ENCODE measurements at regions not wholly inside any gene's neighbourhood (a gene's known extent, or its start where the extent isn't known, plus 50 kb on each side); places are given as distances from the start of the nearest gene placed in this dataset.

DNA sequence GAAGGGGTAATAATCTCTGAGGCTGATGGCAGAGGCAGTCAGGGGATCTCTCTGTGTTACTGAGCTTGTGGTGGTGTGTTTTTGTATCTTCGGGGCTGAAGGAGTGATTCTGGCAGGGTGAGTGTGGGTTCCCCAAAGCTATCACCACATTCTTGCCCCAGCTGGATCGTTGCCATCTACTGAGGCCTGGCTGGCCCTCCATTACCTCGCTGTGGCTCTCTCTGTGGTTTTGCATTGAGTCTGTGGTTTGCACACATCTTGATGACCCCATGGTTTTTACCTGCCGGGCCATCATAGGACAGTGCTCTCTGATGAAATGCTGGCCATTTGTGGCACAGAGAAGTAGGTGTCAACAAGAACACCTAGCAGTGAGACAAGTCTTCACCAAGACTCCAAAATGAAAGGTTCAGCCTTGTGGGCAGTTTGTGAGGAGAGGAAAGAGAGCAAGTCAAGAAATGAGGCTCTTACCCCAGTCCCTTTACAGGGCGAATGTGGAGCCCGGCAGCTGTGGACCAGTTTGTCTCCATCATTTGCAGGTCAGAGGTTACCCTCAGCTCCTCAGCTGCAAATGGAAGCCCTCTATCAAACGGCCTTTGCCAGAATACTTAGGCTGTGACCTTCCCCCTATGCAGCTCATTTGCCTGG is 69.0 kb upstream of the NPAS1 start:
- no peaks in the 10 kb centered on the region for H3K36me3 ChIP-seq
- peaks cover 24 to 73% of the 10 kb centered on the region in 2 donors for H3K4me1 ChIP-seq (ENCODE audit: control insufficient read depth in 1 of 2, low read depth in 2 of 2)
- no peaks in the 10 kb centered on the region for H3K27me3 ChIP-seq (replicated peaks; ENCODE audit: insufficient read depth)
- no peaks in the 10 kb centered on the region for H3K9me3 ChIP-seq
- peak overlapping the region in 1 of 2 donors; percentile 9 for H3K27ac ChIP-seq
- ATAC-seq (ENCODE audit: insufficient number of reproducible peaks, low FRiP score, low read depth) (no peak), DNase-seq (ENCODE audit: low spot score) (no peak)
- TF ChIP-seq, protein P1, sequence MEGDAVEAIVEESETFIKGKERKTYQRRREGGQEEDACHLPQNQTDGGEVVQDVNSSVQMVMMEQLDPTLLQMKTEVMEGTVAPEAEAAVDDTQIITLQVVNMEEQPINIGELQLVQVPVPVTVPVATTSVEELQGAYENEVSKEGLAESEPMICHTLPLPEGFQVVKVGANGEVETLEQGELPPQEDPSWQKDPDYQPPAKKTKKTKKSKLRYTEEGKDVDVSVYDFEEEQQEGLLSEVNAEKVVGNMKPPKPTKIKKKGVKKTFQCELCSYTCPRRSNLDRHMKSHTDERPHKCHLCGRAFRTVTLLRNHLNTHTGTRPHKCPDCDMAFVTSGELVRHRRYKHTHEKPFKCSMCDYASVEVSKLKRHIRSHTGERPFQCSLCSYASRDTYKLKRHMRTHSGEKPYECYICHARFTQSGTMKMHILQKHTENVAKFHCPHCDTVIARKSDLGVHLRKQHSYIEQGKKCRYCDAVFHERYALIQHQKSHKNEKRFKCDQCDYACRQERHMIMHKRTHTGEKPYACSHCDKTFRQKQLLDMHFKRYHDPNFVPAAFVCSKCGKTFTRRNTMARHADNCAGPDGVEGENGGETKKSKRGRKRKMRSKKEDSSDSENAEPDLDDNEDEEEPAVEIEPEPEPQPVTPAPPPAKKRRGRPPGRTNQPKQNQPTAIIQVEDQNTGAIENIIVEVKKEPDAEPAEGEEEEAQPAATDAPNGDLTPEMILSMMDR (IDR thresholded peaks at IDR 0.05), result no peak
- H3K4me3 ChIP-seq, result no peak overlapping the region

DNA sequence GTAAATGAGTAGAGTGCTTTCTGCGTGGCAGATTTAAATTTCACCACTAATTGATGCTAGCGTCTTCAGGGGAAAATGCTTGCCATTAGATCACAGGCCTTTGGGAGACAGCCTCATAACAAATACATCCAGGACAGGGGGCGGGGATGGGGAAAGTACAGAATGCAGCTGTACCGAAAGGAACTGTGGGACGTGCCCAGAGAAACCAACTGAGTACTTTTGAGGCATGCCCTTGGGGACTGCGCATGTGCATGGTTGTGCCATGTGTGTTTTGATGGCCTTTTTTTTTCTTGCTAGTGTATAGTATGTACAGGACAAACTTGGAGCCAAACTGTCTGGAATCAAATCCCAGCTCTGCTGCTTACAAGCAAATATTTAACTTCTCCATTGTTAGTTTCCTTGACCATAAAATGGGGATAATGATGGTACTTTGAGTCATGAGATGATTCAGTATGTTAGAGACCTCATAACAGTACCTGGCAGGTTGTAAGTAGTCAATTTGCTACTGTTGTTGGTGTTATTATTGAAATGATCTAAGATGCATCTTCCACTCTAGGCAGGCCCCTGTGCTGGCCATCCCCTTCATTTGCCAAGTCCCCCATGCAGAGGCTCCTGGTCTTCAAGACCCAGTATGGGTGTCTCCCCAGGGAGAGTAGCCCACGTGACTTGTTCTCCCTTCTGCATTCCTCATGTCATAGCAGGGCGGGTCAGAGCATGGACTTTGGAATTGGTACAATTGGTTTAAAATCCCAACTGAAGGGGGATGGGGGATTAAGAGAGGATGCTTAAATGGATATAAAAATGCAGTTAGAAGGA is 68.3 kb upstream of the NPAS1 start:
- Histone ChIP-seq H3K36me3 (no peaks in the 10 kb centered on the region), H3K4me3 (no peak overlapping the region), H3K9me3 (no peaks in the 10 kb centered on the region), H3K27ac (peak overlapping the region in 1 of 2 donors; percentile 9), H3K27me3 (replicated peaks; ENCODE audit: insufficient read depth) (no peaks in the 10 kb centered on the region), H3K4me1 (ENCODE audit: control insufficient read depth in 1 of 2, low read depth in 2 of 2) (peaks cover 17 to 68% of the 10 kb centered on the region in 2 donors)
- TF ChIP-seq, protein P1 (IDR thresholded peaks at IDR 0.05), result no peak
- no peak for DNase-seq (ENCODE audit: low spot score)
- ATAC-seq (ENCODE audit: insufficient number of reproducible peaks, low FRiP score, low read depth), result no peak

DNA sequence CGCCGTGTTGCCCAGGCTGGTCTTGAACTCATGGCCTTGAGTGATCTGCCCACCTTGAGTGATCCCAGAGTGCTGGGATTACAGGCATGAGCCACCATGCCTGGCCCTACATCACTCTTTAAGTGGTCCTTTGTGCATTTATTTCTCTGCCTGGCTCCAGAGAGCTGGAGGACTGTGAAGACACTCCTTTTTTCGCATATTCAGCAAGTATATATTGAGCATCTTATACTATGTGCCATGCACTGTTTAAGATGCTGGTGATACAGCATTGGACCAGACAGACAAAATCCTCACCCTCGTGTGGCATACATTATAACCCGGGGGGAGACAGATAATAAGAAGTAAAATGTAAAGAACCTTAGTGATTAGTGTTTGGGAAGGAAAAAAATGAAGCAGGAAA is 66.8 kb upstream of the NPAS1 start:
- ATAC-seq (ENCODE audit: insufficient number of reproducible peaks, low FRiP score, low read depth), result no peak

DNA sequence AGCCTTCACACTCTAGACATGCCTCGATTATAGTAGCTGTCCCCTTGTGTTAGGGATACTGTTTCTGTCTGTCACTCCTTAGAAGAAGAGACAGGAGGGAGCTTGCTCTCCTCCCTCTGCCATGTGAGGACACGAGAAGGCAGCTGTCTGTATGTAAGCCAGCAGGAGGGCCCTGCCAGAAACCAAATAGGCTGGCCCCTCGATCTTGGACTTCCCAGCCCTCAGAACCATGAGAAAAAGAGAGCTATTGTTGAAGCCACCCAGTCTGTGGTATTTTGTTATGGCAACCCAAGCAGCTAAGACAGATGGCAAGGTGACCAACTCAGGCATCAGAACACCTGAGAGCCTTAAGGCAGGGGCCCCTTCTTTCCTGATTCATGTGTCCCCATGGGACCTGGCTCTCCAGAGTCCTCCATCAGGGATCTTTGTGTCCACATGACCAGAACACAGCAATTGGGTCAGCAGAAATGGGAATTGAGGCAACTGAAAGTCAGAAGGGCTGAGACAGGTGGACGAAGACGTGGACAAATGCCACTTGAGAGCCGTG is 65.6 kb upstream of the NPAS1 start:
- H3K36me3 ChIP-seq, result no peaks in the 10 kb centered on the region
- H3K27ac ChIP-seq, result no peak overlapping the region
- H3K4me3 ChIP-seq, result no peak overlapping the region
- H3K4me1 ChIP-seq (ENCODE audit: control insufficient read depth in 1 of 2, low read depth in 2 of 2), result peaks cover 17 to 54% of the 10 kb centered on the region in 2 donors
- no peaks in the 10 kb centered on the region for H3K9me3 ChIP-seq
- no peak for DNase-seq (ENCODE audit: low spot score)
- TF ChIP-seq, protein P1 (IDR thresholded peaks at IDR 0.05), result no peak
- no peaks in the 10 kb centered on the region for H3K27me3 ChIP-seq (replicated peaks; ENCODE audit: insufficient read depth)
- no peak for ATAC-seq (ENCODE audit: insufficient number of reproducible peaks, low FRiP score, low read depth)

More for the DNA sequence above, 66.8 kb upstream of the NPAS1 start:
- H3K9me3 ChIP-seq, result no peaks in the 10 kb centered on the region
- H3K27ac ChIP-seq, result no peak overlapping the region
- no peak for DNase-seq (ENCODE audit: low spot score)
- no peaks in the 10 kb centered on the region for H3K27me3 ChIP-seq (replicated peaks; ENCODE audit: insufficient read depth)
- TF ChIP-seq, protein P1 (IDR thresholded peaks at IDR 0.05), result no peak
- H3K4me1 ChIP-seq (ENCODE audit: control insufficient read depth in 1 of 2, low read depth in 2 of 2), result peaks cover 12 to 53% of the 10 kb centered on the region in 2 donors
- no peak overlapping the region for H3K4me3 ChIP-seq
- H3K36me3 ChIP-seq, result no peaks in the 10 kb centered on the region

DNA sequence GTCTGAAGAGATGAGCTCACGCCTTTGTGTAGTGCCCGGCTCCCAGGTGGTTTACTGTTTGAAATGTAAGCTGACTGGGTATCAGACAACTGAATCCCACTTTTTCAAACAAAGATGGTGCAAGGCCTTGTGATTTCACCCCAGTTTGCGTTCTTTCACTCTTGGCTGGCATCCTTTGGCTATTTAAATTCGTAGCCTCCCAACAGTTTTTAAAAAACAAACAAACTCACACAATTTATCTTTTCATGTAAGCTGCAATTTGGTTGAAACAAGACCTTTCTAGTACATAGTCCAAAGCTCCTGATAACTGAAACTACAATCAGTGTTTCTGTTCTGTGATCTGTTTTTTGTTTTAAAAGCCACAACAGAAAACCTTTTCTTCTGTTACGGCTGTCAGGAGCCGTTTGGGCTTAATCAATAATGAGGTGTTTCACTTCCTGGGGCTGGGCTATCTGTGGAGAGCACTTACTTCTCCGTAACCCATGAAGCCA is 65.1 kb upstream of the NPAS1 start:
- Histone ChIP-seq H3K36me3 (no peaks in the 10 kb centered on the region), H3K4me1 (ENCODE audit: control insufficient read depth in 1 of 2, low read depth in 2 of 2) (peaks cover 17 to 50% of the 10 kb centered on the region in 2 donors), H3K4me3 (no peak overlapping the region), H3K27ac (no peak overlapping the region), H3K9me3 (no peaks in the 10 kb centered on the region), H3K27me3 (replicated peaks; ENCODE audit: insufficient read depth) (no peaks in the 10 kb centered on the region)
- no peak for DNase-seq (ENCODE audit: low spot score)
- TF ChIP-seq, protein P1 (IDR thresholded peaks at IDR 0.05), result no peak
- no peak for ATAC-seq (ENCODE audit: insufficient number of reproducible peaks, low FRiP score, low read depth)

Measured in thoracic aorta (tissue), 2 donors.